Activated naive CD8-positive, alpha-beta T cell treated with anti-CD3 and anti-CD28 coated beads for 36 hours (primary cell): ENCODE measurements at regions not wholly inside any gene's neighbourhood (a gene's known extent, or its start where the extent isn't known, plus 50 kb on each side); places are given as distances from the start of the nearest gene placed in this dataset.
"Not testable (repeated sequence)": the region's sequence is repeated elsewhere in the genome, so short reads cannot be mapped to it uniquely, and the experiment has no call there.

ENCODE experiments used
- DNase-seq: peaks from one replicate; pipeline ENCODE4 v3.0.0; 2021
- H3K27ac Mint-ChIP-seq: one replicate; pipeline ENCODE4 v1.8.0; 2022; ENCODE audit warnings: mild to moderate bottlenecking, moderate library complexity, mixed read lengths
- H3K27me3 Mint-ChIP-seq: one replicate; pipeline ENCODE4 v1.8.0; 2022; ENCODE audit warnings: mild to moderate bottlenecking, mixed read lengths
- H3K36me3 Mint-ChIP-seq: one replicate; pipeline ENCODE4 v1.8.0; 2021; ENCODE audit warnings: mild to moderate bottlenecking, mixed read lengths
- H3K4me1 Mint-ChIP-seq: one replicate; pipeline ENCODE4 v1.8.0; 2021; ENCODE audit warnings: mixed read lengths
- H3K4me3 Mint-ChIP-seq: one replicate; pipeline ENCODE4 v1.8.0; 2022; ENCODE audit warnings: mild to moderate bottlenecking, moderate library complexity, mixed read lengths
- H3K9me3 Mint-ChIP-seq: one replicate; pipeline ENCODE4 v1.8.0; 2022; ENCODE audit warnings: mixed read lengths

DNA sequence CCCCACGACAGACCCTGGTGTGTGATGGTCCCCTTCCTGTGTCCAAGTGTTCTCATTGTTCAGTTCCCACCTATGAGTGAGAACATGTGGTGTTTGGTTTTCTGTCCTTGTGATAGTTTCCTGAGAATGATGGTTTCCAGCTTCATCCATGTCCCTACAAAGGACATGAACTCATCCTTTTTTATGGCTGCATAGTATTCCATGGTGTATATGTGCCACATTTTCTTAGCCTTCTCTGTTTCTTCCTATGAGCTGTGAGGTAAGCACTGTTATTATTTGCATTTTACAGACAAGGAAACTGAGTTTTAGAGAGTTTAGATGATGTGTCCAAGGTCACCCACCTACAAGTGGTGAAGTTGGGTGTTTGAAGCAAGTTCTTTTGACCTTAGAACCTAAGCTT, 51.1 kb upstream of the BNC1 start:
- not testable (repeated sequence) for H3K9me3 Mint-ChIP-seq, H3K4me1 Mint-ChIP-seq, H3K36me3 Mint-ChIP-seq, H3K27ac Mint-ChIP-seq, H3K27me3 Mint-ChIP-seq, DNase-seq, H3K4me3 Mint-ChIP-seq

DNA sequence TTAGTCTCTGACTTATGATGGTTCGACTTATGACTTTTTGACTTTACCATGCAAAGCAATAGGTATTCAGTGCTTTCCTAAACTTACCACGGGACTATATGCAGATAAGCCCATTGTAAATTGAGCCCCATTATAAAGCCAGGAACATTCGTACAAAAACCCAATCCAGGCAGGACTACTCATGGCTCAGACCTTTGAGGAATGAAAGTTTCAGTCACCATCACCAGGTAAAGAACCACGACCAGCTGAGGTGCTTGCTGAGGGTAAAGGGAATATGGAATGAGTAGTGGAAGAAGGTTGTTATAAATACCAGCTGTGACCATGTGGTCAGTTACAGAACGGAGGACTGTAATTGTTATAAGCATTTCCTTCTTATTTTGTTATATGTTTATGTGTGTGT, 54.9 kb upstream of the BNC1 start:
- no peaks in the 10 kb centered on the region for H3K9me3 Mint-ChIP-seq
- no peak for DNase-seq
- no peaks in the 10 kb centered on the region for H3K36me3 Mint-ChIP-seq
- H3K4me3 Mint-ChIP-seq, result no peak overlapping the region
- H3K27ac Mint-ChIP-seq, result no peak overlapping the region
- H3K4me1 Mint-ChIP-seq, result no peaks in the 10 kb centered on the region
- H3K27me3 Mint-ChIP-seq, result peaks cover 9% of the 10 kb centered on the region

DNA sequence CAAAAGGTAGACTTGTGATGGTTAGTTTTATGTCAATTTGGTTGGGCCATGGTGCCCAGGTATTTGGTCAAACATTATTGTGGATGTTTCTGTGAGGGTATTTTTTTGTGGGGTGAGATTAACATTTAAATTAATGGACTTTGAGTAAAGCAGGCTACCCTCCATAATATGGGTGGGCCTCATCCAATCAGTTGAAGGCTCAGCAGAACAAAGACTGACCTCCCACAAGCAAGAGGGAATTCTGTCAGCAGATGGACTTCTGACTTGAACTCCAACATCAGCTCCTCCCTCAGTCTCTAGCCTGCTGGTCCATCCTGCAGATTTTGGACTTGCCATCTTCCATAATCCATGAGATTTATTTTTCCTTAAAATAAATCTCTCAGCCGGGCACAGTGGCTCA, 55.6 kb upstream of the BNC1 start:
- Mint-ChIP-seq H3K4me3 (no peak overlapping the region), H3K9me3 (no peaks in the 10 kb centered on the region), H3K27me3 (peaks cover 12% of the 10 kb centered on the region), H3K27ac (no peak overlapping the region), H3K36me3 (no peaks in the 10 kb centered on the region), H3K4me1 (no peaks in the 10 kb centered on the region)
- DNase-seq, result no peak

DNA sequence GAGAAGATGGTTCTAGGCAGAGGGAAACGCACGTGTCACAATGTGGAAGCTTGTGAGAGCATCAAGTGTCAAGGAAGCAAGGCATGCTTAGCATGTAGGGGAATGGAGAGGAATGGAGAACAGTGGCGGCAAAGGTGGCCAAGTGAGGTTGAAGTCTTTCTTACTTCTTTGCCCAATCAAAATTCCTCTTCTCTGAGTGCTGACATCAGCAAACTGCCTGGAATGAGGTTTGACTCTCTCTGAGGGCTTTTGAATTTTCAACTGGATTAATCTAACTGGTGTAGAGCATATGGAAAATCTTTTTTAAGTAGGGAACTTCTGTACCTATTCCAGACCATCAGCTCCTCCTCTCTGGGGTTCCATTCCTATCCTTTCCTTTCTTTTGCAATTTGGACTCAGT, 61.9 kb upstream of the BNC1 start:
- Mint-ChIP-seq H3K27me3 (peaks cover 23% of the 10 kb centered on the region), H3K36me3 (no peaks in the 10 kb centered on the region), H3K27ac (no peak overlapping the region), H3K9me3 (no peaks in the 10 kb centered on the region), H3K4me3 (no peak overlapping the region), H3K4me1 (no peaks in the 10 kb centered on the region)
- DNase-seq, result no peak

DNA sequence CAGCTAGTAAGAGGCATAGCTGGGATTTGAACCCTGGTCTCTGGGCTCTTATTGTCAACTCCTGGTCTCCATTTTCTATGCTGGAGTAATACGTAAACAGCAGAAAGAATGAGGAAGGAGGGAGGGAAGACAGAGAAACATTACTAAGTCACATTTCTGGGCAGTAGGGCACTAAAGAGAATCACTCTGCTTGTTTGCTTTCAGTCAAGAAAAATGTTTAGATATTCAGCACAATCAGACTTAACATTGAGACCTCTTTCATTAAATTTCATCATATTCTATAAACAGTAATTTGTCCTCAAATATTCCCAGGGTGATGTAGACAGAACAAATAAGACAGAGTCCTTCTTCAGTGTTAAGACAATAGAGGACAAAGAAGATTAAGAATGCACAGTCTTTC, 67.7 kb upstream of the BNC1 start:
- Mint-ChIP-seq H3K27ac (no peak overlapping the region), H3K36me3 (no peaks in the 10 kb centered on the region)

DNA sequence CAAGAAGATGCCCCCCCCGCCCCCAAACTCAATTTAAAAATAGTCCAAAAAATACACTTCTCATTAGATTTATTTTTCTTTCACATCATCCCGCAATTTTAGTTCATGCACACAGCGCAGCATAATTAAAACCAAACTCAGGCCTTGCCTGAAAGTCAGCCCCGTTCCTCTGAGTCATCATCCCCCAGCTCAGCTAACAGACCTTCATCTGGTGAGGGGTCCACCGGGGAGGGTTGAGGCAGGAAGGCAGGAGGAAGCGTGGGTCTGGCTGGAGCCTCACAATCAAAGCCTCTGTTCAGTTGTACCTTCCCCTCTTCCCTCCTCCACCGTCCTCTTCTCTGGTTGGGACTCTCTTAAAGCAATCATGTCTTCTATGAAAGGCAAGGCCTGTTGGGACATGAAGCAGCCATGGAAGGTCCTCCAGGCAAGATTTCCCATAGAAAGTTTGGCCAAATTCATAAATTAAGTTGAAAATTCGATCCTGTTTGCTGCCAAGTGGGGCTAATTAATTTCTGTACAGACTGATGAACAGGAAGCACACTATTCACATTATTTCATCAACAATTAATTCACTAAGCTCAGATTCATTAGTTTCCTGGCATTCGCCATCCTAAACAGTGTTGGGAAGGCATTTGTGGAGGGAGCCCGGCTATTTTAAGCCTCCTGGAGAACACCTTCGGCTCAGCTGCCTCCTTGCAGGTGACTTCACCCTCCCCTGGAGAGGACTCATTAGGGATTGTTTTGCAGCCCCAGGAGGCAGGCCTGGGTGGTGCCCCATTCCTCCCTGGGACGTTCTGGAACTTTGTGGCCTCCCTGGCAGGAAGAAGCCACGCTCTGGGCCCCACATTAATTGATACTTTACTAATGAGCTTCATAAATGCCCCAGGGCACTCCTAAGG, 72.3 kb upstream of the BNC1 start:
- Mint-ChIP-seq H3K4me3 (no peak overlapping the region), H3K4me1 (no peaks in the 10 kb centered on the region), H3K27ac (no peak overlapping the region), H3K27me3 (peaks cover 14% of the 10 kb centered on the region), H3K9me3 (no peaks in the 10 kb centered on the region), H3K36me3 (no peaks in the 10 kb centered on the region)
- no peak for DNase-seq

More for the DNA sequence above, 67.7 kb upstream of the BNC1 start:
- no peaks in the 10 kb centered on the region for H3K4me1 Mint-ChIP-seq
- DNase-seq, result no peak
- H3K9me3 Mint-ChIP-seq, result no peaks in the 10 kb centered on the region
- H3K4me3 Mint-ChIP-seq, result no peak overlapping the region
- peaks cover 9% of the 10 kb centered on the region for H3K27me3 Mint-ChIP-seq

DNA sequence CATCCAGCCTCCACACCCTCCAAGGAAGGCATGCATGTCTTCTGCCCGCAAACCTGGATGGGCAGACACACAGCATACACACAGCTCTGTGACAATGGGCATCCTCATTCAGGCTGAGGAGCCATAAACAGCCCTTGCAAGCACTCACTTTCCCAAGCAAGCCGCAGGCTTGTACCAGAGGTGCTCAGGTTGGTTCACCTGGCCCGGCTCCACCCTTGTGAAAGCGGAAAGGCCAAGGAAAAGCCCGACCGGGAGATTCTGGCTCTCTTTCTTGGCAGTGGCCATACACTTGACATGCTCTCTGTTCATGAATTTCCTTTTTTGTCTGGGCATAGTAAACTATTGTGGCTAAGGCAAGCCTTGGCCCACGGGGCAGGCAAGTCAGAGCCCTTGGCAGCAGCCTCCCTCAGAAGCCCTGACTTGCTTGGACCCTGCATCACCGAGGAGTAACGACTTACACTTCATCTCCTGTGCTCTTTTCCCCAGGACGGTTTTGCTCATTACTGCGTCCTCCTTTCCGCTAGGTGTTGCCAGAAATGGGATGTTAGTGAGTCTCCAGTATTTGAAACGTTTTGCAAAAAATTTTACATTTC, 74.6 kb upstream of the BNC1 start:
- Mint-ChIP-seq H3K36me3 (no peaks in the 10 kb centered on the region), H3K27ac (no peak overlapping the region), H3K4me1 (no peaks in the 10 kb centered on the region), H3K4me3 (no peak overlapping the region), H3K27me3 (peaks cover 26% of the 10 kb centered on the region), H3K9me3 (no peaks in the 10 kb centered on the region)
- no peak for DNase-seq

DNA sequence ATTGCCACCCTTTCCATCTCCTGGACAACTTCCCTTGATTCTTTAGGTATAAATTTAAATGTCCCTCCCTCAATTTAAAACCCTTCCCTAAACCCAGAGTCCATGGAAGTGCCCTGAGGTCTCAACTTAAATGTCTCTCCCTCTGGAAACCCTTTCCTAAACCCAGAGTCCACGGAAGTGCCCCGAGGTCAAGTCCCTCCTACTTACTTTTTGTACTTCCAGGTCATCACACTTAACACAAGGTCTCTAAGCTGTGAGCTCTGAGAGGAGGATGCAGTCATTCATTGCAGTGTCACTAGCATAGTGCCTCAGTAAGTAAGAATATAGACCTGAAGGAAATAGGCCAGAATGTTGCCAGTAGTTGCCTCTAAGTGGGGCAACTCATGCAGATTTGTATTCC, 78.2 kb upstream of the BNC1 start:
- H3K4me1 Mint-ChIP-seq, result peaks cover 6% of the 10 kb centered on the region
- H3K27me3 Mint-ChIP-seq, result peaks cover 63% of the 10 kb centered on the region
- H3K9me3 Mint-ChIP-seq, result no peaks in the 10 kb centered on the region
- H3K36me3 Mint-ChIP-seq, result no peaks in the 10 kb centered on the region
- no peak overlapping the region for H3K27ac Mint-ChIP-seq
- DNase-seq, result no peak
- no peak overlapping the region for H3K4me3 Mint-ChIP-seq

DNA sequence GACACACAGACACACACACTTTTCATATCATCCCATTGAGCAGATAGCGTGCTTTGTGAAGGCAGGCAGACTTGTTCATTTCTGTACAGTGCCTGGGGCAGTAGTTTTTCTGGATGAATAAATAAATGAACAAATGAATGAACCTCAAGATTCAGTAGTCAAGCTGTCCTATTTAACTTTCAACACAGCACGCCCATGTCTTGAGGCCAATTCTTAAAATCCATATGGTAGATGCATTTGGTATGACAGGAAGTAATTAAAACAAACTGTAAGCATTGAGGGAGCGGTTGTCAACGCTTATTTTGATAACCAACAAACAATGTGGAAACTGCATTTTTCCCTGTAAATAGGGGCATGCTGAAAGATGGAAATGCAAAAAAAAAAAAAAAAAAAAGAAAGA, 80.0 kb upstream of the BNC1 start:
- H3K27me3 Mint-ChIP-seq, result peaks cover 71% of the 10 kb centered on the region
- DNase-seq, result no peak
- peaks cover 6% of the 10 kb centered on the region for H3K4me1 Mint-ChIP-seq
- H3K4me3 Mint-ChIP-seq, result no peak overlapping the region
- no peaks in the 10 kb centered on the region for H3K36me3 Mint-ChIP-seq
- no peaks in the 10 kb centered on the region for H3K9me3 Mint-ChIP-seq
- no peak overlapping the region for H3K27ac Mint-ChIP-seq

DNA sequence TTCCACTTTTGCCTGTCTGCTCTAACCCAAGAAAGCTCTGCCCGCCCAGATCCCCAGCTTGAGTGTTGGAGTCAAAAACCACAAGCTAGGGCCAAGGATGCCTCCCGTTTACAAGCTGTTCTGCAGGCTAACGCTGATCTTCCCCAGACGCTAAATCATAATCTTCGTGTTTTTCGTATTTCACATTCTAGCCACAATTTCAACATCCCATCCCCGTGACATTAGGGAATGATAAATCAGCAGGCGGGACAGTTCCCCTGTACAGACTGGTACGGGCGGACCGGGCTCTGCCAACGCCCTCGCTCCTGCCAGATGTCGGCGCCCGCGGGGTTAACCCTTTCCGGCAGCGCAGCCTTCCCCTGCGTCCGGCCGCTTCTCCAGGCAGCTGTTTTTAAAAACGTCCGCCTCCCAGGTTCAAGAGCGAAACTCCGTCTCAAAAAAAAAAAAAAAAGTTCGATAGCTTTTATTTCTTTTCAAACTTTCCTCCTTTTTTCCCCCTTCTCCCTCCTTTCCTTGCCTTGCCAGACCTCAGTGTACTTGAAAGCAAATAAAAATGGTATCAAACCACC, 81.0 kb upstream of the BNC1 start:
- H3K36me3 Mint-ChIP-seq, result no peaks in the 10 kb centered on the region
- H3K27me3 Mint-ChIP-seq, result peaks cover 77% of the 10 kb centered on the region
- peak overlapping the region; percentile 38 for H3K4me3 Mint-ChIP-seq
- DNase-seq, result peak; percentile 16
- no peaks in the 10 kb centered on the region for H3K9me3 Mint-ChIP-seq
- no peak overlapping the region for H3K27ac Mint-ChIP-seq
- peaks cover 6% of the 10 kb centered on the region for H3K4me1 Mint-ChIP-seq

DNA sequence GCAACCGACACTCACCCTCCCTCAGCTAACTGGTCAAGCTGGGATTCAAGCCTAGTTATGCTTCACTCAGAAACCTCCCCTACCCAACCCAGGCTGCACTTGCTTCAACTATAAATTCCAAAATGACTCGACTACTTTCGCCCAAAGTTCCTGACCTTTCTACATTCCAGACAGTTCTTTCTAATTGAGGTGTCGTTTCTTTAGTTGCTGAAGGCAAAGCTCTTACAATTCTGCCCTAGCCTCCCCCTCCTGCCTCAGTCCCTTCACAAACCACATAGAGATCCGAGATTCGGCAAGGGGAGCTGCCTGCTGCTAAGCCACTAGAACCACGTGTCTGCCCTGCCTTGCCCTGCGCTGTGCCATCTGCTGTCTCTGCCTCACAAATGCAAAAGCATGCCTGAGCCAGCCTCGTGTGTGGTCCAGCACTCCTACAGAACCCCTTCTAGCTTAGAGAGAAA, 74.7 kb upstream of the SH3GL3 start:
- DNase-seq, result no peak
- Mint-ChIP-seq H3K9me3 (no peaks in the 10 kb centered on the region), H3K4me1 (no peaks in the 10 kb centered on the region), H3K36me3 (no peaks in the 10 kb centered on the region), H3K4me3 (no peak overlapping the region), H3K27ac (no peak overlapping the region), H3K27me3 (peaks cover 87% of the 10 kb centered on the region)

DNA sequence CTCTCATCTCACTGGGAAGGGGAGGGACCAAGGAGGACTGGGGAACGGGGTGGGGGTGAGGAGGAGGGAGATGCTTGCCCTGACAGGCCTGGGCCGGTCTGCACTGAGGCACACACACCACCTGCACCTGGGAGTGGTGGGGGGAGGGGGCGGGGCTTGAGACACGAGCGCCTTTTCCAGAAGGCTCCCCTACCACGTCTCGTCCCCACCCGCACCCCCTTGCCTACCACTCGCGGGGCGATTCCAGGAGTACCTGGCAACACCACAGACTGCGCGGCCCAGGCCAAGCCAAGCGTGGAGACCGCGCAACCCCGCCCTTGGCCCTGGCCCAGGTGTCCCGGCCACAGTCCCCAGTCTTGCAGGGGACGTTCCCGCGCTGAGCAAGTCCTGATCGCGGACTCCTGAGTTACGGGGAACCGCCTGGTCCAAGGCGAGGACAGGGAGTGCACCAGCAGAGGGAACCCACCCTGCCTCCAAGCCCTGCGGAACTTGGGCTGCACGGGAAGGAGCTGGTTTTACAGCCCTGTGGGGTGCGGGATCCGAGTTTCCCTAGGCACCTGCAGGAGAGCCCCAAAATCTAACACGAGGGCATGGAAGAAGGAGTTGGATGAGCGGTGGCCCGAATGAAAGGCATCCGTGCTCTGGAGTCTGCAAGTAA, 68.1 kb upstream of the SH3GL3 start:
- Mint-ChIP-seq H3K27me3 (peaks cover 73% of the 10 kb centered on the region), H3K36me3 (no peaks in the 10 kb centered on the region)

DNA sequence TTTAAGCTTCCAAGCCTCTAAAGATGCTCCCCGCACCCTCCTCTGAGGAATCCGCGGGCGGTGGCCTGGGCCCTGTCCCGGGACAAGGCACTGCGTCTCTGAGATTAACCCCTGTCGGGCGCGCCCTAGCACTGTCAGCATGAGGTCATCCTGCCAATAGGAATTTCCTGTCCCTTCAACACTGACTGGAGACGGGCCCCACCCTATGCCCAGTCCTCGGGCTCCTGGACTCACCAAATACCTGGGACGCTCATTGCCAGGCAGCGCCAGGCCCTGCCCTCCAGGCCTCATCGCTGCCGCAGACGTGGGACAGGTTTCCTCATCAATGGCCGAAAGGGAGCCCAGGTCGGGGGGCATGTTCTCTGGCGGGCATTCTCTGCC, 67.6 kb upstream of the SH3GL3 start:
- no peak overlapping the region for H3K4me3 Mint-ChIP-seq
- H3K4me1 Mint-ChIP-seq, result peaks cover 7% of the 10 kb centered on the region
- no peaks in the 10 kb centered on the region for H3K9me3 Mint-ChIP-seq
- no peaks in the 10 kb centered on the region for H3K36me3 Mint-ChIP-seq
- DNase-seq, result no peak
- no peak overlapping the region for H3K27ac Mint-ChIP-seq
- H3K27me3 Mint-ChIP-seq, result peaks cover 68% of the 10 kb centered on the region

More for the DNA sequence above, 68.1 kb upstream of the SH3GL3 start:
- H3K9me3 Mint-ChIP-seq, result no peaks in the 10 kb centered on the region
- no peak overlapping the region for H3K4me3 Mint-ChIP-seq
- no peak for DNase-seq
- H3K4me1 Mint-ChIP-seq, result peaks cover 7% of the 10 kb centered on the region
- H3K27ac Mint-ChIP-seq, result no peak overlapping the region

DNA sequence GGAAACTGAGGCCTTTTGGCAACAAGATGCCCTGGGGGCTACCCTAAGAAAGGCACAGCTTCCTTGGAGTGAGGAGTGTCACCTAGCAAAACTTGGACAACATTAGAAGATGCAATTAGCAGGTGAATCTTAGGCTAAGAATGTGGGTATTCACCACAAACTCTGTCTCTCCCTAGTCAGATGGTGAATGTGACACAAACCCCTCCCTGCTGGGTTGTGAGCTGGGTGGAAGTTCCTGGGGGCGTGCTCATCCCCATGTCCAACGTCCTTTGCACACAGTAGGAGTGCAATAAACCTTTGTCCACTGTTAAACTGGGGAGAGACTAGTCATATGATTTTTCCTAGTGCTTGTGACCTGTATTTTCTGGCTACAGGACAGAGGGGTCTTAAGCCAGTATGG, 67.1 kb upstream of the SH3GL3 start:
- no peak for DNase-seq
- no peak overlapping the region for H3K27ac Mint-ChIP-seq
- no peaks in the 10 kb centered on the region for H3K36me3 Mint-ChIP-seq
- peaks cover 65% of the 10 kb centered on the region for H3K27me3 Mint-ChIP-seq
- no peaks in the 10 kb centered on the region for H3K9me3 Mint-ChIP-seq
- H3K4me1 Mint-ChIP-seq, result peaks cover 7% of the 10 kb centered on the region
- H3K4me3 Mint-ChIP-seq, result no peak overlapping the region

DNA sequence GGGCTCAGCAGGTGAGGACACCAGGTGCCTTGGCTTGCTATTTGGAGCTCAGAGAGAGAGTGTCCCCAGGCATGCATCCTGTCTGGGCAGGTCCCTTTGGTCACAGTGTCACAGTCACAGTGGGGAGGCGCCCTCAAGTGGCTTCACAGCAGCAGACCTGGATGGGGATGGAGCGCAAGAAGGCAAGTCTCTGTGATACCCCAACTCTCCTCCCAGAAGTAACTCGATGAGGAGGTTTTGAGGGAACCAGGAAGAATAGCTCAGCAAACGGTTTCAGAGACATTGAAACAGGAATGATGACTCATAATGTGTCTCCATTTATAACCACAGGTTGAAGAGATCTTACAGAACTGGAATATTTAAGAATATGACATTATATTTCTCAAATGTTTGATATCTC, 66.5 kb upstream of the SH3GL3 start:
- Mint-ChIP-seq H3K27ac (no peak overlapping the region), H3K4me1 (peaks cover 7% of the 10 kb centered on the region), H3K4me3 (no peak overlapping the region), H3K27me3 (peaks cover 58% of the 10 kb centered on the region), H3K9me3 (no peaks in the 10 kb centered on the region), H3K36me3 (no peaks in the 10 kb centered on the region)
- DNase-seq, result peak; percentile 46
